Stimulated activated naive B cell treated with anti-CD40 and anti-IgM and Interleukin-4, amounts not matched to agents 10 μg/mL and 1 μg/mL and 100 μg/mL, for 72 hours (primary cell): ENCODE measurements at regions not wholly inside any gene's neighbourhood (a gene's known extent, or its start where the extent isn't known, plus 50 kb on each side); places are given as distances from the start of the nearest gene placed in this dataset.

Experiments
- ATAC-seq, 2 donors: fragments of 150-1000 bp; cut with Tn5 transposase; replicated peaks; 2 replicates each; pipeline ENCODE4 v1.10.0; 2021; ENCODE audit warnings: moderate library complexity in 1 of 2
- DNase-seq: peaks from one replicate; pipeline ENCODE4 v3.0.0; 2021
- H3K27ac Mint-ChIP-seq: one replicate; pipeline ENCODE4 v1.8.0; 2022; ENCODE audit warnings: mild to moderate bottlenecking, mixed read lengths
- H3K27me3 Mint-ChIP-seq, 2 donors: one replicate each; pipeline ENCODE4 v1.8.0; 2022; ENCODE audit warnings: mixed read lengths in 2 of 2
- H3K36me3 Mint-ChIP-seq, 2 donors: one replicate each; pipeline ENCODE4 v1.8.0; 2022; ENCODE audit warnings: mixed read lengths in 2 of 2, mild to moderate bottlenecking in 1 of 2
- H3K4me1 Mint-ChIP-seq, 2 donors: one replicate each; pipeline ENCODE4 v1.8.0; 2022; ENCODE audit warnings: mixed read lengths in 2 of 2, mild to moderate bottlenecking in 1 of 2
- H3K4me3 Mint-ChIP-seq, 2 donors: one replicate each; pipeline ENCODE4 v1.8.0; 2022; ENCODE audit warnings: mild to moderate bottlenecking in 2 of 2, mixed read lengths in 2 of 2, moderate library complexity in 1 of 2
- H3K9me3 Mint-ChIP-seq, 2 donors: one replicate each; pipeline ENCODE4 v1.8.0; 2022; ENCODE audit warnings: mixed read lengths in 2 of 2, mild to moderate bottlenecking in 1 of 2

DNA sequence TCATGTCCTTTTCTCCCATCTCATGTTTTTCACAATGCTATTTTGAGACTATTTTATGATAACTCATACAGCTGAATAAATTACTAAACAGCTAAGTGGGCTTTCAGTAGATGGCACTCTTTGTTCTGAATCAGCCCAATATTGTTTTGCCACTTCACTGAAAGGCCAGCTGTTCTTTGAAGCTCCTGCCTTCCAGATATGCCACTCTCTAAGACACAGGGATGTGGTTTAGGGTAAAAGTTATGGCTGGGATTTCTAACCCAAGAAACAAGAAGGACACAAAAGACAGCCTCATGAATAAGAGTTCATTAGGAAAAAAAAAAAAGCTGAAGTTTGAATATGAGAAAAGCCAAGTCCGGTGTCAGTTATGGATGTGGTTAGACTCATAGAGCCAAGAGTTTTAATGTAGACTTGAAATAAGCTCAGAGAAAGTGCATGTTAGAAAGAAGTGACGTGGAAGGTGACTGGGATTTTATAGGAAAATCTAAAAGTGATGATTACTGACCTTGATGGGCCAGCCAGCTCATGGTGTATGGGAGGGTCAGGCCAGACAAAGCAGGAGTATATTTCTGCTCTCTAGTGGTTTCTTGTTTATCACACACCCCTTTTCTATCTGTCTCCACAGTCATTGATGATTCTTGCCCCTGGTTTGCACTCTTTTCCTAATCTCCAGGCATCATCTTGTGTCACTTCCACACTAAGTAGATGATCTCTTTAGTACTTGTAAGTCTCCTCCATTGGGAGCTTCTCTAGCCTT lies 488.5 kb downstream of the NR2F1-AS1 start:
- Mint-ChIP-seq H3K4me3 (no peak overlapping the region), H3K9me3 (peaks cover 0 to 8% of the 10 kb centered on the region in 2 donors), H3K36me3 (no peaks in the 10 kb centered on the region), H3K4me1 (no peaks in the 10 kb centered on the region), H3K27me3 (no peaks in the 10 kb centered on the region), H3K27ac (no peak overlapping the region)
- DNase-seq (no peak), ATAC-seq (no peak)

DNA sequence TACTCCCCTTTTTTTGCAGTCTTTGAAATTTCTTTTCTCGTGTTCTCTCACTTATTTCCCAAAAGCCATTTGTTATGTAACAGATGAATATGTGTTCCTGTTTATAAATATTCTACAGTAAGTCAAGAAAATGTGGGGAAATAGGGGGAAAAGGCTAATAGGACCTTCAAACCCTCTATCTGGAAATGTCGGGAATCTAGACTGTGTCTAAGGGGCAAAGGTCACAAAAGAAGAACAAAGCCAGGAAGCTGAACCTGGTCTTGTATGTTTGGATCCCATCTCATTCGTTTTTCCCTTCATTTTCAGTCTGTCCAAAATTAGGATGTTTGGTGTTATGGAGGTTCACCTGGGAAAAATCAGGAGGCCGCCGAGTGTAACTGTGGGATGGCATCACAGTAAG lies 490.3 kb downstream of the NR2F1-AS1 start:
- no peaks in the 10 kb centered on the region for H3K4me1 Mint-ChIP-seq
- DNase-seq (no peak), ATAC-seq (no peak)
- H3K9me3 Mint-ChIP-seq = peaks cover 0 to 6% of the 10 kb centered on the region in 2 donors
- no peaks in the 10 kb centered on the region for H3K36me3 Mint-ChIP-seq
- no peak overlapping the region for H3K4me3 Mint-ChIP-seq
- H3K27me3 Mint-ChIP-seq = no peaks in the 10 kb centered on the region
- no peak overlapping the region for H3K27ac Mint-ChIP-seq

DNA sequence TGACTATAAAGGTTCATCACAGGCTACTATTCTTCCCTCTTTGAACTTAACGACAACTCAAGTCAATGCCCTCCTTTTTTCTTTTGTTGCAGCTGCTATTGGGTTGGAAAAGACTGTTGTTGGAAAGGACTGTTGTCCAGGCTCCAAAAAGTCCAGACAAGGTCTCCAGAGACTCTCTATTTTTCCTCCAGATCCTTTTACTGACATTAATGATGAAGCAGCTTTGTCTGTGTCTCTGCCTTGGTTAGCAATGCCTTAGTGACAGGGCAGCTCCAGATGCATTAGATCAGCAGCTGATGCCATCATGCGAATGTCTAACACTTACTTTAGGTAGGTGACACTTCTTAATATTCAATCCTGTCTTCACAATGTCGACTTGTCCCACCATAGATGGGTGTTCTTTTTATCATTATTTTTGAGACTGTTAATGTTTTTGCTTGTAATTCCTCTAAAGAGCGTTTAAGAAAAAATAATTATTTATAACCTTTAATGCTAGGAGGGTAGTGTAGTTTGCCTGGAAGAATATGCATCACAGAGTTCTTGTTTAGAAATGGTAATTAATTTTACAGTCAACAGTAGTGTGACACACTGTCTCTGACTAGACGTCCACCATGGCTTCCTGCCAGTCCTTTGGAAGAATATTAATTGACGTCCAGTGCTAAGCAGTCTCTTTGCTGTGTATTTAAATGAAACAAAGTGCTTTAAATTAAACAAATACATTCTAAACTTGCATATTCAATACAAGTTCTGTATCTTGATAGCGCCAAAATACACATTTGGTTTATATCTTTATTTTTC lies 492.2 kb downstream of the NR2F1-AS1 start:
- Mint-ChIP-seq H3K27me3 (no peaks in the 10 kb centered on the region), H3K4me1 (no peaks in the 10 kb centered on the region), H3K4me3 (no peak overlapping the region), H3K27ac (no peak overlapping the region), H3K36me3 (no peaks in the 10 kb centered on the region), H3K9me3 (peaks cover 0 to 3% of the 10 kb centered on the region in 2 donors)
- ATAC-seq (no peak), DNase-seq (no peak)

DNA sequence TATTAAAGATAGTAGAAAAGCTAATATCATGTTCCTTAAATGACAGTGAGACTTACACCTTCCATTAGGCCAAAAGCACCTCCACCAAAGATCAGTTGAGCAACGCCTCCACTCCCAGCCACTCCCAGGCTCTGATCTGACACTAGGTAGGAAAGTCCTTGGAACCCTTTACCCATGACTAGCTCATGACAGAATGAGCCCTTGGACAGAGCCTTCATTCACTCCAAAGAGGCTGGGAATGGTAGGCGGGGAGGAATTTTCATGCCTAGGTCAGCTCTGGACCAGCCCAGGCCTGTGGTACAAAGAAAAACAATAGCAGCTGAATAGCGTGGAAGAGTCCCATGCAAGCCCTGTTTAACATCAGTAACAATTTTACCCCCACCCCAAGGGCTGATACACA lies 493.7 kb downstream of the NR2F1-AS1 start:
- H3K4me1 Mint-ChIP-seq = no peaks in the 10 kb centered on the region
- no peak overlapping the region for H3K27ac Mint-ChIP-seq
- peaks cover 0 to 3% of the 10 kb centered on the region in 2 donors for H3K9me3 Mint-ChIP-seq
- H3K27me3 Mint-ChIP-seq = no peaks in the 10 kb centered on the region
- ATAC-seq = peak in 1 of 2 donors; percentile 21
- no peaks in the 10 kb centered on the region for H3K36me3 Mint-ChIP-seq
- no peak overlapping the region for H3K4me3 Mint-ChIP-seq
- DNase-seq = no peak

DNA sequence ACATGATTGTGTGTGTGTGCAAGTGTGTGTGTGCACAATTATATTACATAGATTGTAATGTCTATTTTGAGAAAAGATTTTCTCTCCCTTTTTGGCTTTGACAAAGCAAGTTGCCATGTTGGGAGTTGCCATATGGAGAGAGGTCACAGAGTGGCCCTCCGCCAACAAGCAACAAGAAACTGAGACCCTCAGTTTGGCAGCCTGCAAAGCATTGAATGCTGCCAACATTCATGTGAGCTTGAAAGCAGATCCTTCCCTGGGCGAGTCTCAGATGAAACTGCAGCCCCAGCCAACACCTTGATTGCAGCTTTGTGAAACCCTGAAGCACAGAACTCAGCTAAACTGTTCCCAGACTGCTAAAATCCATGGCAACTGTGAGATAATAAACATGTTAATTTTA lies 498.0 kb downstream of the NR2F1-AS1 start:
- Mint-ChIP-seq H3K9me3 (peaks cover 0 to 3% of the 10 kb centered on the region in 2 donors), H3K27ac (no peak overlapping the region), H3K27me3 (no peaks in the 10 kb centered on the region), H3K4me3 (no peak overlapping the region), H3K36me3 (no peaks in the 10 kb centered on the region), H3K4me1 (no peaks in the 10 kb centered on the region)
- no peak for ATAC-seq
- no peak for DNase-seq

DNA sequence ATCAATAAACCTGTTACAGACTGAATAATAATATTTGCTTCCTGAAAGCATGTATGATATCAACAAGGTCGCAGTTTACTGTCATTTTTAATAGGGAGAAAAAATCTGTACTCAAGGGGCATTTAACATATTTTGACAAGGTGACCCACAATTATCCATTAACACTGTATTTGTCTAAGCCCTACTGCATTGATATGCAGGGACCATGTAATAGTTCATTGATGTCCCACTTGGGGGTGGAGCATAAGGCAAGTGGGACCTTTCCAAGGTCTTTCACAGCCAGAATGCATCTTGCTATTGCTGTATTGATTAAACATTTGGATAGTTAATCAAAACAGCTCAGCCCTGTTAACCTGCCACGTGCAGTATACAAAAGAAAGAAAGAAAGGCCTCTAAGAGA lies 502.0 kb downstream of the NR2F1-AS1 start:
- no peaks in the 10 kb centered on the region for H3K27me3 Mint-ChIP-seq

DNA sequence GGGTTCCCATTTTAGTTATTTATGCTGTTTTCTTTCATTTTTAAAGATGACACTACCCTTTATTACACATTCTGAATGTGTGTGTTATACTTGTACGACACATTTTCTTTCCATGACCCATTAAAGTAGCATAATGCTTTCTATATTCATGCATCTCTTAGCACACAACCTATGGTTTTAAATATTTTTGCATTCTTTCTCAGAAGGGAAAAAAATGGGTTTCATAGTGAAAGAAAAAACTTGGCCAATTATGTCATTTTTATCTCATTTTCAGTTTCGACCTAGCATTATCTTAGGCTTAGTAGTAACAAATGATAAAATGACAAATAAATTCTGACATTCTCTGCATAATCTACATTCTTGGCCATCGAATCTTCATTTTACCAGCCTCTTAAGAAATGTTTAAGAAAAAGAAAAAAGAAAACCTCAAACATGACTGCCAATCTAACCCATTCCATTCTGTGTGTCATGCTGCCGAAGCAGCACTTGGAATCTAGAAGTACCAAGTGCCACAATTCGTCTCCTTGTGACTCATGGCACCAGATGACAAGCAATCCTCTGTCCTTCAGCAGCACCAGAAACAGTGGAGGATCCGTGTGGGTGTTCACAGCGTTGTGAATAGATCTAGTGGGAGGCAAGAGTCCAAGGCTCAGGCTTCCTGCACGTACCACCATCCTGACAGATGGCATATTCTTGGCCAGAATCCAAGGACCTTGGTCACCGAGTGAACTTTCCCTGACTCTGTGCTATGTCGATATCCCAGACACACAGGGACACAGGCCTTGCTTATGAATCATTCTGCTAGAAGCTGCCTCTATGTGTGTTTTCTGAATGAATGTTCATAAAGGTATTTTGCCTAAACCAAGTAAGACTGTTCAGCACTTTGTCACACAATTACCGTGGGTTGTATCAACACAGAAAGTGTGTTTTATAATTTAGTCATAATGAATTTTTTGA lies 502.7 kb downstream of the NR2F1-AS1 start:
- DNase-seq (no peak), ATAC-seq (no peak)
- Mint-ChIP-seq H3K27ac (no peak overlapping the region), H3K9me3 (no peaks in the 10 kb centered on the region), H3K36me3 (no peaks in the 10 kb centered on the region), H3K4me3 (no peak overlapping the region), H3K4me1 (no peaks in the 10 kb centered on the region), H3K27me3 (no peaks in the 10 kb centered on the region)

More for the DNA sequence above, 502.0 kb downstream of the NR2F1-AS1 start:
- no peaks in the 10 kb centered on the region for H3K9me3 Mint-ChIP-seq
- no peaks in the 10 kb centered on the region for H3K4me1 Mint-ChIP-seq
- H3K36me3 Mint-ChIP-seq = no peaks in the 10 kb centered on the region
- DNase-seq = no peak
- H3K27ac Mint-ChIP-seq = no peak overlapping the region
- ATAC-seq = no peak
- no peak overlapping the region for H3K4me3 Mint-ChIP-seq

DNA sequence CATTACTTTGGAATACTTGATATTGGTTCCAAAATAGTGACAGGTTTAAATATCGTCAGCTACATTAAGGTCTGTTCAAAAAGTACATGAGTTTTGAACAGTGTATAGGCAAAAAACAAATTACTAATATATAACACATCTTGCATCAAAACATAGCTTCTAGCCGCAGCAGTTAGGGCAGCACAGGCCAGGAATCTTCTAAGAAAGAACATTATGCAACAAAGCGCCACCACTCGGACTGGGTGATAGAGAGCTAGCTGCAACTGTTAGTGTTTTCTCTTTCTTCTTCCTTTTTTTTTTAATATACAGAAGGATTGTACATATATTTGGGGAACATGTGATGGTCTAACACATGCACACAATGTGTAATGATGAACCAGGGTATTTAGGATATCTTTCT lies 504.5 kb downstream of the NR2F1-AS1 start:
- H3K9me3 Mint-ChIP-seq = no peaks in the 10 kb centered on the region
- DNase-seq = no peak
- no peak overlapping the region for H3K27ac Mint-ChIP-seq
- H3K27me3 Mint-ChIP-seq = no peaks in the 10 kb centered on the region
- H3K4me3 Mint-ChIP-seq = no peak overlapping the region
- H3K4me1 Mint-ChIP-seq = no peaks in the 10 kb centered on the region
- H3K36me3 Mint-ChIP-seq = no peaks in the 10 kb centered on the region
- no peak for ATAC-seq

DNA sequence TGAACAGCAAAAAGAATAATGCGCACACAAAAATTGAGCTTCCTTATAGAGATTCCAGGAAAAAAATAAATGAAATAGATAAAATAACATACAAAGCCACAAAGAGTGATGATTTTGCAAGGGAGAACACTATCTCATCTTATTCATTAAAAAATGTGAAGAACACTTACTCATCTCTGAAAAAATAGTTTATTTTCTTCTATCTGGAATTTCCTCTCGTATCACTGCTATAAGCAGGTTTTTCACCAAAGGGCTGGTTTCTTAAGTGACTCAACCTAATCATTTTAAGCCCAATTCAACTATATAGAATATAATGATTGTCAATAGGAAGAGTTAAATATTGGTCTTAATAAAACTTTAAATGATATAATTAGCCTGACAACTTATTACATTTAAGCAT lies 504.9 kb downstream of the NR2F1-AS1 start:
- Mint-ChIP-seq H3K36me3 (no peaks in the 10 kb centered on the region), H3K4me3 (no peak overlapping the region), H3K27me3 (no peaks in the 10 kb centered on the region), H3K27ac (no peak overlapping the region), H3K9me3 (no peaks in the 10 kb centered on the region), H3K4me1 (no peaks in the 10 kb centered on the region)
- DNase-seq (no peak), ATAC-seq (no peak)

DNA sequence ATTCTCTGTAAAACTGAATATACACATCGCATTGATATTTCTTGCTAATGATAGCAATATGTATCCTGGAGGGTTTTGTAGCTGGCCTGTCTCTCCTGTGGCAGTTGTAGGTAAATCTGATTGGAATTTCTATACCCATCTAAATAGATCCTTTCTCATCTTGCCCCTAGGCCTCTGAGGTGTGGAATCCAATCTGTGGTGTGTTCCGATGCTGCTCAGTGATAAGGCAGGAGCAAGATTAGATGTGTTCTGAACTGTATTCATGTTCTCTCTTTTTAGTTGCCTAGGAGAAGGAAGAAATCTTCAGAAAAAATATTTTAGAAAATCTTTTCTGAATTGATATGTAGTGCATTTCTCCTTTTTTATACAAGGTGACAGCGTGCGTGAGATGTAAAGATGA lies 507.5 kb downstream of the NR2F1-AS1 start:
- Mint-ChIP-seq H3K27me3 (no peaks in the 10 kb centered on the region), H3K36me3 (no peaks in the 10 kb centered on the region), H3K4me1 (no peaks in the 10 kb centered on the region), H3K4me3 (no peak overlapping the region), H3K27ac (no peak overlapping the region), H3K9me3 (no peaks in the 10 kb centered on the region)
- DNase-seq = no peak
- no peak for ATAC-seq

DNA sequence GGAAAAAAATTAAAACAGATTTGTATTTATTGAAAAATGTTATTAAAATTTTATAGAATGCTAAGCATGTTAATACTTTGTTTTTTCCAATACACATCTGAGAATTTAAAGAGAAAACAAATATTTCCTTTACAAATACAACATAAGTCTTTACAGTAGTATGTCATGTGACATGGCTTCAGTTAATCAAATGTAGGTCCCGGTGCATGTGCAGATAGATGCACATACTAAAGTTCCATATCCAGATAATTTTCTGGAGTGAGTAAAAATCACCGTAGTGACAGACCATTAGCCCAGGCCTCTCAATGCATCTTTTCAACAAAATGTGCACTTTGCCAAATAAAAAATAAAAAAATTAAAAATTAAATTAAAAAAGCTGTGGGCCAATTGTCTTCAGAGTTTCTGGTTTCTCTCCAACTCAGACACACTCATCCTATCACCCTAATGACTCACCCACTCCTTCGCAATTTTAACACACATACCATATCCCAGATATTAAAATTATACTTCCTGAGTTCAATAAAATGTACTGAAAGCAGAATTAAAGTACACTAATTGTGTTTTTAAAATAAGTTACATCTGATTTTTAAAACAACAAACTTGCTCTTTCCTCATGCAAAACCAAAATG lies 508.1 kb downstream of the NR2F1-AS1 start:
- Mint-ChIP-seq H3K36me3 (no peaks in the 10 kb centered on the region), H3K27ac (no peak overlapping the region), H3K4me1 (no peaks in the 10 kb centered on the region), H3K9me3 (no peaks in the 10 kb centered on the region), H3K4me3 (no peak overlapping the region), H3K27me3 (no peaks in the 10 kb centered on the region)
- DNase-seq (no peak), ATAC-seq (no peak)

DNA sequence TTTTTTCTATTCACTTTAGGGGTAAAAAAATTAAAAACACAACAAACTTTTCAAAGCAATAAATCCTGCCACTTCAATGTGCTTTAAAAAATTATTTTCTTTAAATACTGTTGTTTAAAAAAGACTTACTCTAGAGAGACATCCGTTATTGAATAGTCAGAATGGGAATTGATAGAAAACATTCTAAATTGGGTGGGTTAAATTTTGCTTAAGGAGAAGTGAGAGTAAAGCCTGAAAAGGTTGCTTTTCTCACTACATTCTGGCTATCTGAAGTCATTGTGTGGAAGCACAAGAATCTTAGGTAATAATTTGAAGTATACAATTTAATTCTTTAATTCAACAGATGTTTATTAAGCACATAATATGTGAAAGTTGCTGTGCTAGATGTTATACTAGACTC lies 509.3 kb downstream of the NR2F1-AS1 start:
- Mint-ChIP-seq H3K9me3 (no peaks in the 10 kb centered on the region), H3K4me3 (no peak overlapping the region)
- no peak for ATAC-seq

DNA sequence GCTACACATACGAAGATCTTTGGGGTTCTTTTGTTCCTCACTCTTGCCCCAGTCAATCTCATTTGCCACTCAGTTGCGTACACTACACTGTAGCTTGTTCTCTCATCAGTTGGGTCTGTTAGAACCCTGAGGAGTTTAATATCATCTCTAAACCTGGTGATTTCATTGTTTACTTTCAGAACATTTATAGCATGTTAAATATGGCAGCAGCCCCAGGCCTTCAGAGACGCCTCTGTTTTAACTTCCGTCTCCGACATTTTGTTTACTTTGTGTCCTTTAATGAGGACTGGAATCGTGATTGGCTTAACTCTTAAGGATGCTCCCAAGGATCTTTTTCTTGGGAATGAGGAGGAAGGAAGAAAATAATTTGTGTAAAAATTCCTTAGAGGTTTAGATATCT lies 510.1 kb downstream of the NR2F1-AS1 start:
- ATAC-seq (no peak), DNase-seq (no peak)
- Mint-ChIP-seq H3K27me3 (no peaks in the 10 kb centered on the region), H3K4me3 (no peak overlapping the region), H3K4me1 (no peaks in the 10 kb centered on the region), H3K9me3 (no peaks in the 10 kb centered on the region), H3K36me3 (no peaks in the 10 kb centered on the region), H3K27ac (no peak overlapping the region)

More for the DNA sequence above, 509.3 kb downstream of the NR2F1-AS1 start:
- H3K27ac Mint-ChIP-seq = no peak overlapping the region
- DNase-seq = no peak
- no peaks in the 10 kb centered on the region for H3K4me1 Mint-ChIP-seq
- H3K36me3 Mint-ChIP-seq = no peaks in the 10 kb centered on the region
- no peaks in the 10 kb centered on the region for H3K27me3 Mint-ChIP-seq

DNA sequence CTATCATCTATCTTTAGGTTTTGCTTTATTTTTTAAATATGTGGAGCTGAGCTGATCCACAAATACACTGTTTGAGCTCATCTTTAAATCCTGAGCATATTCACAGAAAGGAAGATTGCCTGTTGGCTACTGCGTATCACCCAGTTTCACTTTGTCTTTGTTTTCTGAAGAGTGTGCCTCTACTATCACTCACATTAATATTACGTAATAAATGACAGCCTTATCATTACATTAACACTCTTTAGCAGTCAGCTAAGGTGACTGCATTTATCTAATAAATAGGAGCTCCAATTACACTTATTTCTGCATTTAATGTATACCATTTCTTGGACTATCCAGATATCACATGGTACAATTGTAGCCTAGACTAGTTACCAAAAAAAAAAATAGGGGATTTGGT lies 511.7 kb downstream of the NR2F1-AS1 start:
- ATAC-seq (no peak), DNase-seq (no peak)
- no peaks in the 10 kb centered on the region for H3K9me3 Mint-ChIP-seq
- no peak overlapping the region for H3K4me3 Mint-ChIP-seq
- H3K27ac Mint-ChIP-seq = no peak overlapping the region
- H3K36me3 Mint-ChIP-seq = no peaks in the 10 kb centered on the region
- no peaks in the 10 kb centered on the region for H3K4me1 Mint-ChIP-seq
- H3K27me3 Mint-ChIP-seq = no peaks in the 10 kb centered on the region
